HK-2 (cell line): ENCODE measurements at regions not wholly inside any gene's neighbourhood (a gene's known extent, or its start where the extent isn't known, plus 50 kb on each side); places are given as distances from the start of the nearest gene placed in this dataset.

ENCODE experiments used
- DNase-seq: peaks from one replicate; pipeline ENCODE4 v3.0.0-alpha.2; 2018; ENCODE audit not compliant: unreplicated experiment

DNA sequence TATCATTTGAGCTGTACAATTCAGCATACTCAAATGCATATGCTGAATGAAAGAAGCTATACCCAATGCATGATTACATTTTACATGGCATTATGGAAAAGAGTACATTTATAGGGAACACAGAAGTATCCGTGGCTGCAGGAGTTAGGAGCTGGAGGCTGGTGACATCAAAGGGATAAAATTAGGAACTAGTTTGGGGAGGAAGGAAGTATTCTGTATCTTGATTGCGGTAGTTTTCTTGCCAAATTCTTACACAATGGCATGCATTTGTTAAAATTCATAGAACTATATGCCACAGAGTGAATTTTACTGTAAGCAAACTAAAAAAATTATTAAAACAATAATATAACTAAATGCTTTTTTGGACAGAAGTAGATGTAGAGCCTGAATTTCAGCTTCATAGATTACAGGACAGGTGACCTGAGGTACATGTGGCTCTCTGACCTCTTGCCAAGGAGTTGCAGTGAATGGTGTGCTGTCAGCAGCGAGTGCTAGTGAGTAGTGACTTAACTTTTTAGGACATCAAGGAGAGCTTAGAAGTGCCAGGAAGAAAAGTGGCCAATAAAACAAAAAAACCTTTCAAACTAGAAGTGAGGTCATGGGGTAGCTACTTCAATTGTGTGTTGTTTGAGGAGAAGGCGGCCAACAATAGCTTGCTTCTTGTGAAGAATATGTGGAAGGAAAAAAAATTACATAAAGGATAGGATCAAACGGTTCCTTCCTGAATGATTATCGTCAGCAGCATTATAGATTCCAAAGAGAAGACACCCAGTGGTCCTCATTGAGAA lies 514.9 kb upstream of the CLINT1 start:
- no peak for DNase-seq

DNA sequence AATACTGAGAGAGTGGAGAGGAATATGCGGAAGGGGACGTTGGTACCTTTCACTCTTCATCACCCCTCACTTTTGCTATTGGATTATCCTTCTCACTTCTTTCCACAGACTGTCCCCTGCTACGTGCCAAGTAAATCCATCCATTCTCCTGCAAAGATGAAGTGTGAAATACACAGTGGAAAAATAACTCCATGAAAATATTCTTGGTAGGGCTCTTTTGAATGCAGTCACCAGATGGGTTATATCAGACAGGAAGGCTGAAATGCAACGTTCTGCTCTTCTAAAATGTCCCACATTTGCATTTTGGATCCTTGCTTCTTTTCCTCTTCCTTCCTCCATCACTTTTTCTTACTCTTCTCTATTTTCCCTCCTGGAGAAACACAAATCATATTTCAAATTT lies 510.3 kb upstream of the CLINT1 start:
- no peak for DNase-seq

- DNase-seq, result no peak
Observed at GRCh38 chr5:158368686-158369085, 509.7 kb upstream of the CLINT1 start.

DNA sequence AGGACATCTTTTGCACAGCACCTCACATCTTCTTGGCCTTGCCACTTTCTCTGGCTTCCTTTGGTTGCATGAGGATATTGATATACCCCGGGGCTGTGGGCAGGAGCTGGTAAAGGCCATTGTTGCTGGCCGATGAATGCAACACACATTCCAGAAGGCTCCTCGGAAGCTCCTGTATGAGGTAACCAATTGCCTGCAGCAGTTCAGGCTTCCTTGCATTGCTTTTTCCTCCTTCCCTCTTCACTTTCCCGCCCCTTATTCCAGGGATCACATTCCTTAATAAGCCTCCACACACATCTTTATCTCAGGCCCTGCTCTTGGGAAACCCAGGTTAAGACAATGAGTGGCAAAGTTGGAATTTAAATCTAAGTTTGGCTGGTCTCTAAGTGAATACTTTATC lies 505.4 kb upstream of the CLINT1 start:
- no peak for DNase-seq

- no peak for DNase-seq
Observed at GRCh38 chr5:158354958-158355357, 496.0 kb upstream of the CLINT1 start.

DNA sequence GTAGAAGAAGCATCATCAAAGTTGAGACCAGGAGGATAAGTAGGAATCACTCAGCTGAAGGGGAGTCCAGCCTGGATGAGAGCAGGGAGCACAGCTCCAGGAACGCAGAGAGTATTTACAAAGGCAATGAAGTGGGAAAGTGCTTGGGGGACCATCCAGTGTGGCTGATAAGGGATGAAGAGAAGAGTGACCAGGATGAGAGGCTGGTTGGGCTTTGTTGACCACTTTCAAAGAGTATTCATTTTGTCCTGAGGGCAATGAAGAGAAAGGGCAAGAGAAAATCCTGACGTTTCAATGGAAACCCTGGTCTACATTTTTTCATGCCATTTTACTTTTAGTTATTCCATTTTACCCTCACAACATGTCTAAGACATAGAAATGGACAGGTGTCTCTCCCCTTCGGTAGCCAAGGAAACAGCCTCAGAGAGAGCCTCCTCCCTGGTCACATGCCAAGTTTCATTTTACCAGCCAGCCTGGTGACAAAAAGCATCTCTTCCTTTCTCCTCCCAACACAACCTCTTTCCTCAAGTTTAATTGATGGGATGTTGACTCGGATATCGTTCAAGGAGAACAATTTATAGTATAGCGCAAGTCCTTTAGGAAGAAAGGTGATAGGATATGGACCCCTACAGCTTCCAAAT lies 492.7 kb upstream of the CLINT1 start:
- DNase-seq, result no peak

GRCh38 chr5:158349987-158350386 lies 491.0 kb upstream of the CLINT1 start:
- no peak for DNase-seq

- no peak for DNase-seq
Observed at GRCh38 chr5:158344376-158344775, 485.4 kb upstream of the CLINT1 start.

GRCh38 chr5:158340608-158341007 lies 481.7 kb upstream of the CLINT1 start:
- no peak for DNase-seq

GRCh38 chr5:158326256-158326655 lies 467.3 kb upstream of the CLINT1 start:
- no peak for DNase-seq

- DNase-seq, result no peak
Observed at GRCh38 chr5:158324236-158324635, 465.3 kb upstream of the CLINT1 start.

DNA sequence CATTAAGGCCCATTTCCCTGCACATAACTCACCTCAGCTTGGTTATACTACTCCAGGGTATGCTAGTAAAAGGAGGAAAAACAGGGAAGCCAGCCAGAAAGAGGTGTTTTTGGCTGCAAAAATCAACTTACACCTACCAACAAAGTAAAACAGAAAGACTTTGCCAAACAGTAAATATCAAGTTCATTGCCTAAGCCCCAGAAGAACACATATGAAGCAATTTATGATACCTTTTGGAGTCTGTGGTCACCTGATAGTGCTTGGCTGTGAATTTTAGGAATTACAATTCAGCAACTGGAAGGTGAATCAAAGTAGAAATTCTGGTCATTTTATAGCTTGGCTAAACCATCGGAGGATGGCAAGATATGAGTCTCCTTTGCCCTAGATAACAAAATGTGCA lies 463.7 kb upstream of the CLINT1 start:
- no peak for DNase-seq

DNA sequence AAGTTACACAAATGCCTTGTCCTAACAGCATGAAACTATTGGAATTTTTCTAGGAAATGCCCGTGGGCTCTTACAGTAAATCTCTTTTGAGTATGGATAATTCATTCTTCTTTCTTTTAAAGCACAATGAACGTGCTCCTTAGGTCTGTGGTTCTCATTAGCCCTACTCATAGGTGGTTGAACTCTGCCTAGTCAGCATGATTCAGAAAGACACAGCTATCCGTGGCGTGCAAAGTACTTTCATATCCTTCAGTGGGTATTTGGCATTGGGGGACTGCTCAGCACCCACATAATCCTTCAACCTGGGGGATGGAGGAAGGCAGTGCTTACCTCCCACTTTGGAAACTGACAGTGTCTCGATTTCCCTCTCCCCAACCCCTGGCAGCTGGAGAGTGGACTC lies 462.0 kb upstream of the CLINT1 start:
- DNase-seq, result no peak

GRCh38 chr5:158320178-158320674 lies 461.3 kb upstream of the CLINT1 start:
- DNase-seq, result no peak

DNA sequence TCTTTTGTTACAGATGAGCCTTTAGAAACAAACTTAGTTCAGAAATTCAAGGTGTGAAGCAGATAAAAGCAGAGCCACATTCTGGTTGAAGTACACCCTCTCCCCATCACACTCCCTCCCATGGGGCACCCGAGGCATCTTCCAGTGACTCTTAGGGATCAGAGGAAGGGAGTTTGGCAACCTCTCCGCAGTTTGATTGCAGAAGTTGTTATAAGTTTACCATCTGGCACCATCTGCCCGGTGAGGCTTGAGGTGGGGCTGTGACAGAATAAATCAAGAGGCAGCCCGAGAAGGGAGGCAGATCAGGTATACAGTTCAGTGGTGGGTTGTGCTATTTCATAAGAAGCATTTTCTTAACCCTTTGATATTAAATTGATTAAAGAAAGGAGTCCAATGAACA lies 458.6 kb upstream of the CLINT1 start:
- DNase-seq, result no peak

DNA sequence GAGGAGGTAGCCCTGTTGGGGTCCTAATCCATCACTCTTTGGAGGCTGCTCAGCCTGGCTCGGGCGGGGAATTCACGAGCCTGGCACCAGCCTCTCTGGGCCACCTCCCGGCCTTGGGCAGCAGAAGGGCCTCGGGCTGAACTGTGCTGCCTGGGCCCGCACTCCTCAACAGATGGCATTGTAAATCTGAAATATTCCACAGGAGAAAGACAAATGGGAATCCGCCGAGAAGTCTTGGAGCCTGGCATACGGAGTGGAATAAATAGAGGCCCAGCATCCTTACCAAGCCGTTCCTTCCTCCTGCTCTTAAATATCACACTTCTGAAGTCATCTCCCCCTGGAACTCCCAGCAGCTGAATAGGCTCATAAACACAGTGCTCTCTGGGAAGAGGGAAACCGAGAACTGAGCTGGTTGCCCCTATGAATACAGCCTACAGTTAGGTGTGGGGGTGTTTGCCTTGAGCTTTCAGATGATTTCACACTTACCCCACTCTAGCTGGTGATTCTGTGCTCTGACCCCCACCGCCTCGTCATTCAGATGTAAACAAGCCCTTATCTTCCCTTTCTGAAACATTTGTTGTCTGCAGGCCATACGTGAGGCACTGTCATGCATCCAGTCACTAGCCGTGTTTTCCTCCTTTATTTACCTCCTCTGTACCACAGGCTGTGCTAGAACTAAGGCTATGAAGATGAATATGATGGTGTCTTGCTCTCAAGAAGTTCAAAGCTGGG lies 455.0 kb upstream of the CLINT1 start:
- DNase-seq, result no peak

GRCh38 chr5:158313027-158313732 lies 454.2 kb upstream of the CLINT1 start:
- no peak for DNase-seq

- no peak for DNase-seq
Observed at GRCh38 chr5:158309088-158309807, 450.3 kb upstream of the CLINT1 start.

DNA sequence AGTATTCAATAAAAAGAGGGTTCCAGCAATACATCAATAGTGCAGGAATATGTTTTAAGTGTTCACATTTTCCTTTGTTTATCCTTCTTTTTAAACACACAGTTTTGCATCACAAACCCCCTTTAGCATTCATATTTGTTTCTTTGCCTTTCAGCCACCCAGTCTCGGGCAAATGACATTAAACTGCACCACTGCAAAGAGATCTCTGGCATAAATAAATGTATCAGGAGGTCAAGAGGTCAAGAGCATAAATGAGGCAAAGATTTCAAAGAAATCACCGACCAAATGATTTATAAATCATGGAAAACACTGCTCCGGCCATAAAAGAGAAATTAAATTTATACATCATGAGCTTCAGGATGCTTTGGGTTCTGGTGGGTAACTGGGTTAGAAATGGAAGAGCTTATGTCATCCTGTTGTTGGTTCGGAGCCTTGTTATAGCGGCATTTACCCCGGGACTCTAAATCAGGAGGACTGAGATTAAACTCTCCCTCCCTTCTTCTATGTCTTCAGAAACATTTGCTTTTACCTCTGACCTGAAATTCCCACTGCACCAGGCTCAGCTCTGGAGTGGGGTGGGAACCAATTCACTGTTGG lies 449.6 kb upstream of the CLINT1 start:
- no peak for DNase-seq

DNA sequence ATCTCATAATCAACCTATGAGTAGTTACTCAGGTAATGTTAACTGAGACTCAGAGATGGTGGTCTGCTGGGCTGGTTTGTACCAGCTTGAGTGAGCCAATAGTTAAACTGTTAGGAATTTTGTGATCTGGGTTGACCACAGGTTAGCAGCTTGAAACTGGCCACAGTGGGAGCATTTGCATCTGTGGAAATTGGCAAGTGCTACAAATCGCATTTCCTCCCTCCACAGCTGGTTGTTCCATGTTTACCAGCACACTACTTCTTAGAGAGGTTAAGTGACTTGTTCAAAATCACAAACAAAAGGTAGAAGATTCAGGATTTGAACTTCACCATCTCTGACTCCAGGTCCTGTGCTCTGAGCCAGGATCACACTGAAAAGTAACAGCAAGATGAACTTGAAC lies 446.9 kb upstream of the CLINT1 start:
- no peak for DNase-seq

- DNase-seq, result no peak
Observed at GRCh38 chr5:158304607-158305006, 445.7 kb upstream of the CLINT1 start.
